IMR-90 (cell line): ENCODE measurements at regions not wholly inside any gene's neighbourhood (a gene's known extent, or its start where the extent isn't known, plus 50 kb on each side); places are given as distances from the start of the nearest gene placed in this dataset.

Experiments
- ATAC-seq: fragments of 200-7000 bp; cut with Tn5 transposase; 2 replicates; pipeline ENCODE4 v1.9.1; 2020; ENCODE audit warnings: low read depth, mild to moderate bottlenecking, moderate library complexity
- BruUV-seq: library from RNA; stranded (reverse); fragments of 400-500 nt; replicated peaks from 2 replicates; lab custom pipeline; 2021; lab: Mats Ljungman, UMichigan
- CTCF ChIA-PET: fragments of 300-600 bp; formaldehyde crosslinking; extraction: SDS; loops from one replicate; lab custom pipeline; 2021; ENCODE audit warnings: antibody characterized with exemption; lab: Yijun Ruan, JAX
- POLR2A ChIA-PET: fragments of 300-600 bp; sonication (Branson Sonifier 250); formaldehyde crosslinking; loops from one replicate; lab custom pipeline; 2022; ENCODE audit warnings: antibody characterized with exemption; ENCODE audit not compliant: unreplicated experiment; lab: Charles Lee
- DNase-seq: peaks from one replicate; pipeline ENCODE4 v3.0.0; 2013
- H2AFZ ChIP-seq: replicated peaks from 2 replicates; pipeline ENCODE3; 2013; ENCODE audit warnings: low read length, mild to moderate bottlenecking; ENCODE audit not compliant: poor library complexity
- H2AK5ac ChIP-seq: 2 replicates; pipeline ENCODE4 v1.6.1; 2013; ENCODE audit warnings: low read depth, low read length, inconsistent platforms
- H2AK9ac ChIP-seq: replicated peaks from 2 replicates; pipeline ENCODE3; 2013; ENCODE audit warnings: mild to moderate bottlenecking, low read depth, low read length, moderate library complexity; ENCODE audit not compliant: poor library complexity
- H2BK120ac ChIP-seq: 2 replicates; pipeline ENCODE4 v1.6.1; 2013; ENCODE audit warnings: low read depth, low read length, inconsistent platforms
- H2BK15ac ChIP-seq: 3 replicates; pipeline ENCODE4 v1.6.1; 2013; ENCODE audit warnings: low read depth, low read length, inconsistent platforms
- H2BK20ac ChIP-seq: 2 replicates; pipeline ENCODE4 v1.6.1; 2013; ENCODE audit warnings: low read depth, mild to moderate bottlenecking, inconsistent platforms, low read length, moderate library complexity
- H2BK5ac ChIP-seq: 2 replicates; pipeline ENCODE4 v1.6.1; 2013; ENCODE audit warnings: mild to moderate bottlenecking, low read depth, low read length, inconsistent platforms; ENCODE audit not compliant: poor library complexity, severe bottlenecking
- H3K14ac ChIP-seq: replicated peaks from 2 replicates; pipeline ENCODE4 v1.6.1; 2013; ENCODE audit warnings: low read depth, low read length, inconsistent platforms
- H3K18ac ChIP-seq: 2 replicates; pipeline ENCODE4 v1.6.1; 2013; ENCODE audit warnings: low read depth, low read length, control low read depth
- H3K23ac ChIP-seq: 2 replicates; pipeline ENCODE4 v1.6.1; 2013; ENCODE audit warnings: low read depth, low read length, inconsistent platforms
- H3K27ac ChIP-seq: 2 replicates; pipeline ENCODE4 v1.5.1; 2013; ENCODE audit warnings: mild to moderate bottlenecking, control low read depth, low read length; ENCODE audit not compliant: insufficient read depth
- H3K27me3 ChIP-seq: 2 replicates; pipeline ENCODE4 v1.6.1; 2013; ENCODE audit warnings: low read length; ENCODE audit not compliant: control insufficient read depth, insufficient read depth
- H3K36me3 ChIP-seq: 2 replicates; pipeline ENCODE4 v1.6.1; 2013; ENCODE audit warnings: low read length, mixed read lengths; ENCODE audit not compliant: control insufficient read depth, insufficient read depth
- H3K4ac ChIP-seq: 2 replicates; pipeline ENCODE4 v1.6.1; 2013; ENCODE audit warnings: low read depth, low read length, inconsistent platforms
- H3K4me1 ChIP-seq: 2 replicates; pipeline ENCODE4 v1.6.1; 2013; ENCODE audit warnings: low read length, mixed read lengths; ENCODE audit not compliant: control insufficient read depth, insufficient read depth
- H3K4me2 ChIP-seq: 2 replicates; pipeline ENCODE4 v1.6.1; 2013; ENCODE audit warnings: low read depth, mild to moderate bottlenecking, control low read depth, low read length, moderate library complexity
- H3K4me3 ChIP-seq: 2 replicates; pipeline ENCODE4 v1.5.1; 2013; ENCODE audit warnings: low read depth, mild to moderate bottlenecking, control low read depth, low read length, moderate library complexity; ENCODE audit not compliant: insufficient read depth
- H3K56ac ChIP-seq: 2 replicates; pipeline ENCODE4 v1.6.1; 2013; ENCODE audit warnings: low read length, inconsistent platforms; ENCODE audit not compliant: insufficient read depth; ENCODE audit errors: extremely low read depth
- H3K79me1 ChIP-seq, 2 experiments: 2 replicates each; pipeline ENCODE4 v1.6.1; 2013; ENCODE audit warnings: low read length in 2 of 2, inconsistent platforms in 1 of 2, low read depth in 1 of 2
- H3K9ac ChIP-seq: 2 replicates; pipeline ENCODE4 v1.6.1; 2013; ENCODE audit warnings: low read depth, low read length, control low read depth
- H3K9me1 ChIP-seq: 2 replicates; pipeline ENCODE4 v1.6.1; 2013; ENCODE audit warnings: low read length, inconsistent platforms; ENCODE audit not compliant: insufficient read depth
- H3K9me3 ChIP-seq: 2 replicates; pipeline ENCODE4 v1.6.1; 2013; ENCODE audit warnings: low read length; ENCODE audit not compliant: control insufficient read depth, insufficient read depth
- H4K20me1 ChIP-seq: 2 replicates; pipeline ENCODE4 v1.6.1; 2013; ENCODE audit warnings: low read length, inconsistent platforms; ENCODE audit not compliant: insufficient read depth
- H4K5ac ChIP-seq: 2 replicates; pipeline ENCODE4 v1.6.1; 2013; ENCODE audit warnings: mild to moderate bottlenecking, low read depth, low read length, control low read depth
- H4K8ac ChIP-seq, 2 experiments: 2 replicates each; pipeline ENCODE4 v1.6.1; 2013; ENCODE audit warnings: low read depth in 2 of 2, low read length in 2 of 2, control low read depth in 1 of 2, inconsistent platforms in 1 of 2
- H4K91ac ChIP-seq: 2 replicates; pipeline ENCODE4 v1.6.1; 2013; ENCODE audit warnings: low read depth, low read length, inconsistent platforms; ENCODE audit not compliant: insufficient read depth
- BHLHE40 ChIP-seq: fragments of 150-350 bp; IDR thresholded peaks from 2 replicates; pipeline ENCODE4 v1.6.1; 2016; ENCODE audit warnings: mild to moderate bottlenecking, low read depth, low read length
- CEBPB ChIP-seq: IDR thresholded peaks from 2 replicates; pipeline ENCODE4 v1.6.1; 2012; ENCODE audit warnings: low read depth, low read length, improper control_type of control experiment
- CHD1 ChIP-seq: IDR thresholded peaks from 2 replicates; pipeline ENCODE4 v1.6.1; 2012; ENCODE audit warnings: low read depth, low read length, improper control_type of control experiment
- FOS ChIP-seq: fragments of 150-350 bp; IDR thresholded peaks from 2 replicates; pipeline ENCODE4 v1.6.1; 2016; ENCODE audit warnings: low read depth, low read length
- MAFK ChIP-seq: IDR thresholded peaks from 2 replicates; pipeline ENCODE4 v1.6.1; 2012; ENCODE audit warnings: low read depth, low read length, improper control_type of control experiment
- MAZ ChIP-seq: IDR thresholded peaks from 2 replicates; pipeline ENCODE4 v1.6.1; 2012; ENCODE audit warnings: low read depth, mild to moderate bottlenecking, low read length, improper control_type of control experiment, moderate library complexity, borderline replicate concordance
- MXI1 ChIP-seq: IDR thresholded peaks from 2 replicates; pipeline ENCODE4 v1.6.1; 2012; ENCODE audit warnings: low read depth, mild to moderate bottlenecking, low read length, moderate library complexity, borderline replicate concordance
- NFE2L2 ChIP-seq: fragments of 150-350 bp; IDR thresholded peaks from 2 replicates; pipeline ENCODE4 v1.6.1; 2016; ENCODE audit warnings: low read depth, mild to moderate bottlenecking, low read length
- POLR2A ChIP-seq: IDR thresholded peaks from 2 replicates; pipeline ENCODE4 v1.6.1; 2012; ENCODE audit warnings: mild to moderate bottlenecking, low read depth, low read length
- RAD21 ChIP-seq: IDR thresholded peaks from 2 replicates; pipeline ENCODE4 v1.6.1; 2012; ENCODE audit warnings: low read length, improper control_type of control experiment
- RCOR1 ChIP-seq: IDR thresholded peaks from 2 replicates; pipeline ENCODE4 v1.6.1; 2012; ENCODE audit warnings: mild to moderate bottlenecking, low read length, improper control_type of control experiment; ENCODE audit not compliant: insufficient replicate concordance
- RFX5 ChIP-seq: IDR thresholded peaks from 2 replicates; pipeline ENCODE4 v1.8.0; 2012; ENCODE audit warnings: low read depth, mild to moderate bottlenecking, low read length, moderate library complexity
- SMC3 ChIP-seq: fragments of 150-350 bp; IDR thresholded peaks from 2 replicates; pipeline ENCODE4 v1.6.1; 2016; ENCODE audit warnings: low read depth, mild to moderate bottlenecking, antibody characterized with exemption, low read length, moderate library complexity
- whole genome bisulfite sequencing, 2 experiments: methylation state at CpG; one replicate each; pipeline versions ENCODE4 v1.1.5 to v1.1.7; 2013; ENCODE audit warnings: missing lambda C conversion rate in 2 of 2; ENCODE audit not compliant: insufficient read length in 1 of 2; ENCODE audit errors: extremely low coverage in 2 of 2; 5-methylcytosine and 5-hydroxymethylcytosine counted together
- dilution Hi-C: fragments of 300-500 bp; cut with HindIII; formaldehyde crosslinking; loops from one replicate; pipeline ENCODE4 v1.14.3; 2018; ENCODE audit warnings: low sequenced_read_pairs; ENCODE audit not compliant: unreplicated experiment
- in situ Hi-C: fragments of 300-500 bp; cut with MboI; formaldehyde crosslinking; loops from 3 replicates; pipeline ENCODE4 v1.14.3; 2019; ENCODE audit warnings: low sequenced_read_pairs, inconsistent platforms, mixed read lengths
- intact Hi-C: fragments of 100-400 bp; cut with micrococcal nuclease; formaldehyde crosslinking; loops from 2 replicates; pipeline ENCODE4 v1.10.0; 2022
- TF ChIP-seq, protein P1 (sequence below): fragments of 150-350 bp; IDR thresholded peaks from 2 replicates; pipeline ENCODE4 v1.6.1; 2017; ENCODE audit warnings: mild to moderate bottlenecking, antibody characterized with exemption, low read length, low read depth
- TF ChIP-seq, protein P2 (sequence below): conservative IDR thresholded peaks from 2 replicates; pipeline ENCODE4 v1.5.1; 2012; ENCODE audit warnings: mild to moderate bottlenecking, low read depth, low read length, improper control_type of control experiment
- TF ChIP-seq, protein P3 (sequence below): fragments of 150-350 bp; IDR thresholded peaks from 2 replicates; pipeline ENCODE4 v1.6.1; 2016; ENCODE audit warnings: low read depth, mild to moderate bottlenecking, low read length, moderate library complexity, borderline replicate concordance

DNA sequence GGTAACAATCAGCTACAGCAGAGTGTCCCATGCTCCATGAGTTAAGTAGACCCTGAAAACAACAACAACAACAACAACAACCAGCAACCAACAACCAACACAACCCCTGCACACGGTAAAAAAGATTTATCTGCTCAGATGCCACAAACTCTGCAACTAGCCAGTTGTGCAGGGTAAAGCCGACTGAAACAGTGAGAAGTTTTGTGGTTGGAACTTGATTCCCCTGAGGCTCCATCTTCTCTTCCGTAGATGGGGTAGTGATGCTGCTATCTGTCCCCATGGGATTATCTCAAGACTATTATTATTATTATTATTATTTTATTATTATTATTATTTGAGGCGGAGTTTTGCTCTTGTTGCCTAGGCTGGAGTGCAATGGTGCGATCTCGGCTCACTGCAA is 50.6 kb upstream of the RAPGEF2 start:
- no peaks in the 10 kb centered on the region for H3K9me3 ChIP-seq
- no peaks in the 10 kb centered on the region for H3K9me1 ChIP-seq
- H3K27ac ChIP-seq = no peak overlapping the region
- H3K4me2 ChIP-seq = no peak overlapping the region
- no peak overlapping the region for H2AK5ac ChIP-seq
- H4K8ac ChIP-seq = no peak overlapping the region
- no peaks in the 10 kb centered on the region for H3K4me1 ChIP-seq
- WGBS, 2 experiments = no CpG with 5 or more reads among the region's 6 CpGs
- no peaks in the 10 kb centered on the region for H4K20me1 ChIP-seq
- H2AK9ac ChIP-seq = no peak overlapping the region
- dilution Hi-C loops (no loop called here), intact Hi-C loops (no loop called here), in situ Hi-C loops (no loop called here)
- H3K9ac ChIP-seq = no peak overlapping the region
- no peak overlapping the region for H3K23ac ChIP-seq
- H4K5ac ChIP-seq = no peak overlapping the region
- H3K79me1 ChIP-seq = no peaks in the 10 kb centered on the region
- no peaks in the 10 kb centered on the region for H3K36me3 ChIP-seq
- H3K56ac ChIP-seq = no peak overlapping the region
- DNase-seq (no peak), ATAC-seq (no peak)
- H2BK120ac ChIP-seq = no peak overlapping the region
- H3K4ac ChIP-seq = no peak overlapping the region
- no peak overlapping the region for H4K91ac ChIP-seq
- H3K14ac ChIP-seq = no peak overlapping the region
- H3K27me3 ChIP-seq = peaks cover 10% of the 10 kb centered on the region
- no peak overlapping the region for H3K4me3 ChIP-seq
- TF ChIP-seq, protein P1, sequence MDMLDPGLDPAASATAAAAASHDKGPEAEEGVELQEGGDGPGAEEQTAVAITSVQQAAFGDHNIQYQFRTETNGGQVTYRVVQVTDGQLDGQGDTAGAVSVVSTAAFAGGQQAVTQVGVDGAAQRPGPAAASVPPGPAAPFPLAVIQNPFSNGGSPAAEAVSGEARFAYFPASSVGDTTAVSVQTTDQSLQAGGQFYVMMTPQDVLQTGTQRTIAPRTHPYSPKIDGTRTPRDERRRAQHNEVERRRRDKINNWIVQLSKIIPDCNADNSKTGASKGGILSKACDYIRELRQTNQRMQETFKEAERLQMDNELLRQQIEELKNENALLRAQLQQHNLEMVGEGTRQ = no peak
- no peak for TF ChIP-seq NFE2L2
- no peak for TF ChIP-seq BHLHE40
- no peak for TF ChIP-seq RAD21
- TF ChIP-seq, protein P2, sequence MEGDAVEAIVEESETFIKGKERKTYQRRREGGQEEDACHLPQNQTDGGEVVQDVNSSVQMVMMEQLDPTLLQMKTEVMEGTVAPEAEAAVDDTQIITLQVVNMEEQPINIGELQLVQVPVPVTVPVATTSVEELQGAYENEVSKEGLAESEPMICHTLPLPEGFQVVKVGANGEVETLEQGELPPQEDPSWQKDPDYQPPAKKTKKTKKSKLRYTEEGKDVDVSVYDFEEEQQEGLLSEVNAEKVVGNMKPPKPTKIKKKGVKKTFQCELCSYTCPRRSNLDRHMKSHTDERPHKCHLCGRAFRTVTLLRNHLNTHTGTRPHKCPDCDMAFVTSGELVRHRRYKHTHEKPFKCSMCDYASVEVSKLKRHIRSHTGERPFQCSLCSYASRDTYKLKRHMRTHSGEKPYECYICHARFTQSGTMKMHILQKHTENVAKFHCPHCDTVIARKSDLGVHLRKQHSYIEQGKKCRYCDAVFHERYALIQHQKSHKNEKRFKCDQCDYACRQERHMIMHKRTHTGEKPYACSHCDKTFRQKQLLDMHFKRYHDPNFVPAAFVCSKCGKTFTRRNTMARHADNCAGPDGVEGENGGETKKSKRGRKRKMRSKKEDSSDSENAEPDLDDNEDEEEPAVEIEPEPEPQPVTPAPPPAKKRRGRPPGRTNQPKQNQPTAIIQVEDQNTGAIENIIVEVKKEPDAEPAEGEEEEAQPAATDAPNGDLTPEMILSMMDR = no peak
- TF ChIP-seq, protein P3, sequence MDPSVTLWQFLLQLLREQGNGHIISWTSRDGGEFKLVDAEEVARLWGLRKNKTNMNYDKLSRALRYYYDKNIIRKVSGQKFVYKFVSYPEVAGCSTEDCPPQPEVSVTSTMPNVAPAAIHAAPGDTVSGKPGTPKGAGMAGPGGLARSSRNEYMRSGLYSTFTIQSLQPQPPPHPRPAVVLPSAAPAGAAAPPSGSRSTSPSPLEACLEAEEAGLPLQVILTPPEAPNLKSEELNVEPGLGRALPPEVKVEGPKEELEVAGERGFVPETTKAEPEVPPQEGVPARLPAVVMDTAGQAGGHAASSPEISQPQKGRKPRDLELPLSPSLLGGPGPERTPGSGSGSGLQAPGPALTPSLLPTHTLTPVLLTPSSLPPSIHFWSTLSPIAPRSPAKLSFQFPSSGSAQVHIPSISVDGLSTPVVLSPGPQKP = no peak
- no peak for TF ChIP-seq RFX5
- no peak for TF ChIP-seq POLR2A
- TF ChIP-seq CHD1 = no peak
- TF ChIP-seq SMC3 = no peak
- no peak for TF ChIP-seq RCOR1
- TF ChIP-seq MAZ = no peak
- no peak for TF ChIP-seq FOS
- no peak for TF ChIP-seq MAFK
- TF ChIP-seq MXI1 = no peak
- no peak for TF ChIP-seq CEBPB
- BruUV-seq = no TSS peak
- no peak overlapping the region for H2BK15ac ChIP-seq
- CTCF ChIA-PET = no interaction called here
- no peak overlapping the region for H2BK5ac ChIP-seq
- POLR2A ChIA-PET = no interaction called here
- H3K18ac ChIP-seq = no peak overlapping the region
- no peak overlapping the region for H2AFZ ChIP-seq
- no peak overlapping the region for H2BK20ac ChIP-seq
